KBM-7 (cell line): ENCODE measurements at regions not wholly inside any gene's neighbourhood (a gene's known extent, or its start where the extent isn't known, plus 50 kb on each side); places are given as distances from the start of the nearest gene placed in this dataset.
A peak's percentile ranks its signal among the peaks of the same experiment; 100 is the strongest.

Source experiments
- DNase-seq: peaks from one replicate; pipeline ENCODE4 v3.0.0-alpha.2; 2015
- in situ Hi-C: fragments of 300-500 bp; cut with MboI; formaldehyde crosslinking; loops from 2 replicates; pipeline ENCODE4 v1.14.3; 2020; ENCODE audit warnings: low sequenced_read_pairs, low pct_unique_long_range_greater_than_20kb, mixed read lengths

DNA sequence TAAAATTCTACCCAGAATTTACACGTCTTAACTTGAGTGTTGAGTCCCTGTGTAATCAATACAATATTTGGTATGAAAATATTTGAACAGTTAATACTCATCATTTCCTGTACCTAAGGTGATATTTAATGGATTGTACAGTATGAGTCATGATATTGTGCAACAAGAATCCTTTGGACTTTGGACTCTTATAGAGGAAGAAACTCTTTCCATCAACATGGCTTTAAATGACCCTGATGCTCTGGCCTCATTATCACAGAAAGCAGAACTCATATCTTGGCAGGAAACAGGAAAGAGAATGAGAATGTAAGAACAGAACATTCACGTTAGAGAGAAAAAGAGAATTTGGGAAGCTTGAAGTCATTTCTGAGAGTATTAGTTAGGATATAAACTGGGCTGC lies 168.8 kb upstream of the B3GALT2 start:
- in situ Hi-C loops, result no loop called here
- DNase-seq, result peak; percentile 67

- in situ Hi-C loops, result no loop called here
- DNase-seq, result no peak
These were observed 162.5 kb upstream of the B3GALT2 start for GRCh38 chr1:193348769-193349535.

GRCh38 chr1:193348091-193348768 lies 161.8 kb upstream of the B3GALT2 start:
- DNase-seq, result no peak
- in situ Hi-C loops, result no loop called here

DNA sequence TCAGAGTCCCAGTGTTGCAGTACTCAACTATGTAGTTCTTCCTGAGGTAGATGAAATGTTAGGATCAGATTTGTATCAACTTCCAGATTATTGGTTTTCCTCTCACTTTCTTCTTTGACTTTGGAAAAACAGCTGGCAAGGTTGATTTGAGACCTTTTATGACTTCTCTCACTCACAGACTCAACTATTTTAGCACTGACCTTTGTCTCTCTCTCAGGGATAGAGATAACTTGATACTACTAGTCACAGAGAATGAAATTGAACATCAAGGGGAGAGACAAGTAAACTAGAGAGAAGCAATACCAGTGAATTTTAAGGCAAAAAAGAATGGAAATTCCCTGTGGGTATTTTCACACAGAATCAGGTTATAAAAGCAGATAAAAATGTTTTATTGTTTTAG lies 159.7 kb upstream of the B3GALT2 start:
- in situ Hi-C loops, result no loop called here

DNA sequence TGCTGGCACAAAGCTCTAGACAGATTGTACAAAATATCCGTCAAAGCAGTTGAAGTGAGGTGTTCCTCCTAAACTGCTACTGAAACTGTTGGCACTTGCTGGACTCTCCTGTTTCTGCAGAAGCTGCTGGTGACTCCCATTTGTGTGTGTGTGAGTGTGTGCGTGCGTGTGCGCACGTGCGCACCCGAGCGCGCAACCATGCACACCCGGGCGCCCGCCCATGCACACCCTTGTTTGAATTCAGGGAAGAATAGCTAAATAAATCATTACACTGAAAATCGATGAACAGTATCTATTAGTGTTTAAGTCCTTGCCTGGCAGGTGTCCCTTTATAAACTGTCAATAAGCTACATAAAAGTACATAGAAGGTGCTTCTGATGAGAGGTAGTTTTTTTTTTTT lies 156.4 kb upstream of the B3GALT2 start:
- DNase-seq, result no peak
- in situ Hi-C loops, result no loop called here

More for the DNA sequence above, 159.7 kb upstream of the B3GALT2 start:
- no peak for DNase-seq

DNA sequence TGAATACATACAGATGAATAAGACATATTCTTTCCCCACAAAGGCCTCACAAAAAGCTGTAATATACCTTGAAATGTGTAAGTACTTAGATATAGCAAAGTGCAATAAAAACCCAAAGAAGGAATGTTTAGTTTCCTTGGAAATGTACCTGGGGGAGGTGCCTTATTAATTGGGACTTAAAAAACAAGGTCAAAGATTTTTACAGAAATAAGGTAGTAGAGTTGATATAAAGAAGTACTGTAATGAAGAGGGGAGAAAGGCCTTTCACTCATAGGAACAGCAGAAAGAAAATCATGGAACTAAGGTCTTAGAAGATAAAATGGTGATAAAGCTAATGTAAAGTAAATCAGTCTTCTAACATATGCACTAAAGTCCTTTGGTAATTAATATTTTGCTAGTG lies 153.9 kb upstream of the B3GALT2 start:
- in situ Hi-C loops, result no loop called here
- no peak for DNase-seq

GRCh38 chr1:193339401-193339800 lies 153.0 kb upstream of the B3GALT2 start:
- in situ Hi-C loops, result no loop called here
- DNase-seq, result no peak

GRCh38 chr1:193338194-193338593 lies 151.8 kb upstream of the B3GALT2 start:
- in situ Hi-C loops, result no loop called here
- DNase-seq, result no peak

- no peak for DNase-seq
- in situ Hi-C loops, result no loop called here
These were observed 149.5 kb upstream of the B3GALT2 start for GRCh38 chr1:193335806-193336428.

DNA sequence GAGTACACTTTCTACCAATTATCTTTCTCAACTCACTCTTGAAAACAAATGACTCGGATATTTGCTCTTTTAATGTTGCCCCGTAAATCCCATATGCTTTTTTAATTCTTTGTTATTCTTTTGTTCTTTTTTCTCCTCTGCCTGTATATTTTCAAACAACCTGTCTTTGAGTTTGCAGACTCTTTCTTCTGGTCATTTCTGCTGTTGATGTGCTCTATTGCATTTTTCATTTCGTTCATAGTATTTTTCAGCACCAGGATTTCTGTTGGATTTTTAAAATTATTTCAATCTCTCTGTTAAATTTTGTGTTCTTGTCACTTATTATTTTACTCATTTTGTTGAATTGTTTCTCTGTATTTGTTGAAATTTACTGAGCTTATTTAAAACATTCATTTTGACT lies 146.8 kb upstream of the B3GALT2 start:
- no peak for DNase-seq
- in situ Hi-C loops, result no loop called here

- in situ Hi-C loops, result no loop called here
- no peak for DNase-seq
These were observed 139.9 kb upstream of the B3GALT2 start for GRCh38 chr1:193326296-193326695.

DNA sequence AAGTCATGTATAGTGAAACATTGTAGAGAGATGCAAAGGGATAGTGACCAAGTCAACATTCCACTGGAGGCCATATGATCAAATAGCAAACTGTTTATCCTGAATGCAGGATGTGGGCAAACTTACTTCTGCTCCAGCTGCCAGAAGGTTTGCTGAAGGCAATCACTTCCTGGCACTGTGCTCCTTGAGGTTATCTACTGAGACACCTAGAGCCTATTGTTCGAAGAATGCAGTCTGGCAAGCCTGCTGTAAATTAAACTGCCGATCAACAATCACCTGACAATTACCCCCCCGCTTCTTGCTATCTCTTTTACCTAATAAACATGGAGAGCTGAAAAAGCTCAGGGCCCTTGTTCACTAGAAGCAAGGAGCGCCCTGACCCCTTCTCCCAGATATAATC lies 139.4 kb upstream of the B3GALT2 start:
- in situ Hi-C loops, result no loop called here
- DNase-seq, result peak; percentile 23

DNA sequence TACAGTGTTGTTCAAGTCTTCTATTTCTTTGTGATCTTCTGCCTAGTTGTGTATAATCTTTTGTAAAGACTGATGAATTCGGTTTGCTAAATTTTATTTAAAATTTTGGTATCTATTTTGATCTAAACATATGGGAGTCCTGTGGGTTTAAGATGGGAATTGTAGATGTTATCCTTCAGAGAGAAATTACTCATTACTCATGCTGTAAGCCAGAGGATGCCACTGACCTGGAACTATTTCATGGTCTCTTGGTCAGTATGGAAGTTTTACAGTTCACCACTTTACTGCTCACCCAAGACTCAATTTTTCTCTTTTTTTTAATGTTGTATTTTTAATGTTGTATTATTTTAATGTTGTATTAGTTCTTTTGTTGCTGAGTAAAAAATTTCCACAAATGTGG lies 138.6 kb upstream of the B3GALT2 start:
- DNase-seq, result no peak

DNA sequence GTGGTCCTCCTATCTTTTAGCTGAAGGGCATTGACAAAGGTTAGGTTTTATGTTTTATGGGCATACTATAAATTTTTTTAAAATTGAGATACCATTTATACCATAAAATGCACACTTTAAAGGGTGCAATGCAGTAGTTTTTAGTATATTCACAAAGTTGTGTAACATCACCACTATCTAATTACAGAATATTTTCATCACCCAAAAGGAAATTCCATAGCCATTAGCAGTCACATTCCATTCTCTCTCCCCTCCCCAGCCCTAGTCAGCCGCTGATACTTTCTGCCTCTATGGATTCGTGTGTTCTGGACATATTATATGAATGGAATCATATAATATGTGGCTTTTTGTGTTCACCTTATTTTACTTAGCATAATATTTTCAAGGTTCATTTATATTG lies 135.8 kb upstream of the B3GALT2 start:
- in situ Hi-C loops, result no loop called here
- DNase-seq, result no peak

More for the DNA sequence above, 138.6 kb upstream of the B3GALT2 start:
- in situ Hi-C loops, result no loop called here

- DNase-seq, result no peak
These were observed 134.9 kb upstream of the B3GALT2 start for GRCh38 chr1:193321242-193321840.

DNA sequence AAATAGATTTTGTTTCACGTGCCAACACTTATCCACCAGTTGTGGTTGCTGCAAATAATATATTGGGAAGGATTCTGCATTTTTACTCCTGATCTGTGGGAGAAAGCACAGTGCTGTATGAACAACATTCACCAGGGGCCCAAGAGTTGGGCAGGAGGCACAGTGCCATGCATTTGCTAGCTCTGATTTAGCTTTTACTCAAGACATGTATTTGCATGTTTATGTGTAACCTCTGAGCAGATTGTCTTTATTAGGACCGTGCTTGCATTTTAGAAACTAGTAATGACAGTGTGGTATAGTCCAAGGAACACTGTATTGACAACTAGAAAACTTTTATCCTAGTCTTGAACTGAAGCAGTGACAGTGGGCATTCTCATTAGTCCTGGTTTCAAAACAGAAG lies 133.9 kb upstream of the B3GALT2 start:
- DNase-seq, result no peak
- in situ Hi-C loops, result no loop called here

More at GRCh38 chr1:193321242-193321840, 134.9 kb upstream of the B3GALT2 start:
- in situ Hi-C loops, result no loop called here

DNA sequence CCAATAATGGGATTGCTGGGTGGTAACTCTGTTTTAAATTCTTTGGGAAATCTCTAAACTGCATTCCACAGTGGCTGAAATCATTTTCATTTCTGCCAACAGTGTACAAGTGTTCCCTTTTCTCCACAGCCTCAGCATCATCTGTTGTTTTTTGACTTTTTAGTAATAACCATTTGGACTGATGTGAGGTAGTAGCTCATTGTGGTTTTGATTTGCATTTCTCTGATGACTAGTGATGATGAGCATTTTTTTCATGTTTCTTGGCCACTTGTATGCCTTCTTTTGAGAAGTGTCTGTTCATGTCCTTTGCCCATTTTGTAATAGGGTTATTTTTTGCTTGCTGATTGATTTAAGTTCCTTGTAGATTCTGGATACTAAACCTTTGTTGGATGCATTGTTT lies 131.9 kb upstream of the B3GALT2 start:
- in situ Hi-C loops, result no loop called here
- DNase-seq, result no peak

DNA sequence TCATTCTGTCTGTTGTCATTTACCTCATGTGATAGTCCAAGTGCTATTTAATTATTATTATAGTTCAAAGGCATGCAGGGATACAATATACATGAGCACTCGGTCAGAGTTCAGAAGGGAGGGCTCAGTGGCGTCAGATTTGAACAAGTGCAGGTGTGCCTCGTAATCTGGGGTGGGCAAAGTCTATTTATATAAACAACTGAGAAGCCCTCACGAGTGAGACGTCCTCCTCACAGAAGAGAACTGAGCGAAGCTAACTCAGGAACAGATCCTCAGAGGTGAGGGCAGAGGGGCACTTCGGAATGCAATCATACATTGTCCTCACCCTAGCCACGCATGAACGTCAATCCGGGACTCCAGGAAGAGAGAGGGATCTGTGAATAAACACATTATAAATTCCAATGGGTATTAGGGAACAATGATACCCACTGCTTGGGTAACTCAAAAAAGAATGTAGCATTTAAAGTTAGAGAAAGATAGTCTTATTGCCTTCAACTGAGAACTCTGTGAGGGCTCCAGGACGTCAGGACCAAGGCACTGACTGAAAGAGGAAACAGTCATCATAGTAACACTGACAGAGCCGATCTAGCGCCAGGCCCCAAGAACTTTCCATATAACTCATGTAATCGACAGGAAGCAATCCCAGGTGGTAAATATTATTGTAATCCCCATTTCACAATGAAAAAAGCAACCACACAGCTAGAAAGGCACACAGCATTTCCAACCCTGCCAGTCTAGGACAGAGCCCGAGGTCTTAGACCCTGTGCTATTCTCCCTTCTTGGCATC lies 127.1 kb upstream of the B3GALT2 start:
- DNase-seq, result no peak
- in situ Hi-C loops, result no loop called here

GRCh38 chr1:193312432-193312831 lies 126.0 kb upstream of the B3GALT2 start:
- DNase-seq, result no peak
- in situ Hi-C loops, result no loop called here
